Endothelial cell of umbilical vein (primary cell): ENCODE measurements at regions not wholly inside any gene's neighbourhood (a gene's known extent, or its start where the extent isn't known, plus 50 kb on each side); places are given as distances from the start of the nearest gene placed in this dataset.

Experiments used
- BruUV-seq: library from RNA; stranded (reverse); fragments of 400-500 nt; replicated peaks from 2 replicates; lab custom pipeline; 2021; lab: Mats Ljungman, UMichigan
- CTCF ChIA-PET: fragments of 300-600, 350-600 bp; sonication (Branson Sonifier 250); formaldehyde crosslinking; loops from one replicate; lab custom pipeline; 2021; ENCODE audit warnings: antibody characterized with exemption, inconsistent platforms; lab: Charles Lee
- POLR2A ChIA-PET: fragments of 300-600, 350-600 bp; sonication (Branson Sonifier 250); formaldehyde crosslinking; loops from one replicate; lab custom pipeline; 2021; ENCODE audit warnings: antibody characterized with exemption, inconsistent platforms; lab: Charles Lee
- DNase-seq: peaks from one replicate; pipeline ENCODE4 v3.0.0-alpha.2; 2011; ENCODE audit warnings: low read depth, low spot score
- FAIRE-seq: peaks from 2 replicates; lab custom pipeline; 2011; peaks lifted over from hg19 to GRCh38; lab: Jason Lieb, UNC
- H2AFZ ChIP-seq: 2 replicates; pipeline ENCODE4 v1.6.0; 2012; ENCODE audit warnings: low read depth, low read length, control low read depth, inconsistent platforms
- H3K27ac ChIP-seq: 2 replicates; pipeline ENCODE4 v1.5.1; 2011; ENCODE audit warnings: low read depth, mild to moderate bottlenecking, control low read depth, low read length, moderate library complexity; ENCODE audit not compliant: insufficient read depth
- H3K27me3 ChIP-seq, 2 experiments: 2 replicates each; pipeline versions ENCODE4 v1.6.0 to v1.6.1; 2011; ENCODE audit warnings: low read length in 2 of 2, mixed read lengths in 1 of 2; ENCODE audit not compliant: control insufficient read depth in 2 of 2, insufficient read depth in 2 of 2
- H3K36me3 ChIP-seq, 2 experiments: 2 replicates in 1 of 2; 3 replicates in 1 of 2; pipeline ENCODE4 v1.5.1; 2011; ENCODE audit warnings: low read length in 2 of 2, mild to moderate bottlenecking in 1 of 2, moderate library complexity in 1 of 2; ENCODE audit not compliant: control insufficient read depth in 2 of 2, insufficient read depth in 2 of 2; ENCODE audit errors: extremely low read depth in 1 of 2
- H3K4me1 ChIP-seq: 3 replicates; pipeline ENCODE4 v1.5.1; 2011; ENCODE audit warnings: mild to moderate bottlenecking, low read length; ENCODE audit not compliant: control insufficient read depth, insufficient read depth; ENCODE audit errors: extremely low read depth
- H3K4me2 ChIP-seq: 2 replicates; pipeline ENCODE4 v1.6.1; 2011; ENCODE audit warnings: low read length, control low read depth, mixed read lengths; ENCODE audit not compliant: insufficient read depth
- H3K4me3 ChIP-seq, 3 experiments: fragments of 200-600 bp in 1 of 3; sonication (generic), shearing (Covaris generic) in 1 of 3; replicated peaks in 1 of 3; 2 replicates each; pipeline ENCODE4 v1.5.1; 2011 to 2016; ENCODE audit warnings: control low read depth in 3 of 3, low read length in 3 of 3, mild to moderate bottlenecking in 2 of 3, inconsistent platforms in 1 of 3, low read depth in 1 of 3, moderate library complexity in 1 of 3; ENCODE audit not compliant: insufficient read depth in 1 of 3
- H3K79me2 ChIP-seq: 2 replicates; pipeline ENCODE4 v1.6.0; 2012; ENCODE audit warnings: low read length, inconsistent platforms; ENCODE audit not compliant: control insufficient read depth, insufficient read depth
- H3K9ac ChIP-seq: replicated peaks from 2 replicates; pipeline ENCODE3; 2011; ENCODE audit warnings: low read length, control low read depth; ENCODE audit not compliant: insufficient read depth; ENCODE audit errors: extremely low read depth
- H3K9me1 ChIP-seq: replicated peaks from 3 replicates; pipeline ENCODE4 v1.6.0; 2011; ENCODE audit warnings: mild to moderate bottlenecking, low read length; ENCODE audit not compliant: control insufficient read depth, insufficient read depth; ENCODE audit errors: extremely low read depth
- H3K9me3 ChIP-seq: replicated peaks from 2 replicates; pipeline ENCODE4 v1.5.1; 2012; ENCODE audit warnings: low read length, inconsistent platforms; ENCODE audit not compliant: control insufficient read depth, insufficient read depth
- H4K20me1 ChIP-seq: replicated peaks from 2 replicates; pipeline ENCODE3; 2011; ENCODE audit warnings: mild to moderate bottlenecking, low read length; ENCODE audit not compliant: control insufficient read depth, insufficient read depth; ENCODE audit errors: extremely low read depth
- EZH2 ChIP-seq: IDR thresholded peaks from 2 replicates; pipeline ENCODE4 v1.6.1; 2012; ENCODE audit warnings: borderline replicate concordance, low read depth, mild to moderate bottlenecking, moderate library complexity, low read length, inconsistent platforms; ENCODE audit not compliant: severe bottlenecking
- FOS ChIP-seq: IDR thresholded peaks from 2 replicates; pipeline ENCODE4 v1.6.1; 2011; ENCODE audit warnings: mild to moderate bottlenecking, low read length, moderate library complexity, borderline replicate concordance; ENCODE audit not compliant: insufficient read depth
- GATA2 ChIP-seq: IDR thresholded peaks from 2 replicates; pipeline ENCODE4 v1.7.0; 2011; ENCODE audit warnings: low read depth, mild to moderate bottlenecking, moderate library complexity, mixed read lengths, low read length; ENCODE audit not compliant: insufficient read length, insufficient read depth
- JUN ChIP-seq: IDR thresholded peaks from 2 replicates; pipeline ENCODE4 v1.6.1; 2011; ENCODE audit warnings: borderline replicate concordance, low read depth; ENCODE audit not compliant: insufficient read length, insufficient read depth
- MAX ChIP-seq: IDR thresholded peaks from 2 replicates; pipeline ENCODE4 v1.6.1; 2011; ENCODE audit not compliant: insufficient read depth, insufficient read length
- MYC ChIP-seq: IDR thresholded peaks from one replicate; pipeline ENCODE4 v1.6.1; 2011; ENCODE audit warnings: mild to moderate bottlenecking, low read depth, low read length
- POLR2A ChIP-seq: IDR thresholded peaks from 2 replicates; pipeline ENCODE4 v1.6.1; 2012; ENCODE audit warnings: low read depth, mild to moderate bottlenecking, control low read depth, low read length
- POLR2AphosphoS5 ChIP-seq: IDR thresholded peaks from 2 replicates; pipeline ENCODE4 v1.6.1; 2012; ENCODE audit warnings: low read depth, mild to moderate bottlenecking, control low read depth, low read length, moderate library complexity; ENCODE audit not compliant: insufficient read depth
- dilution Hi-C: fragments of 300-500 bp; cut with MboI; formaldehyde crosslinking; loops from one replicate; pipeline ENCODE4 v1.15.0; 2019; ENCODE audit warnings: low sequenced_read_pairs; ENCODE audit not compliant: extremely low pct_ligation_motif_present
- intact Hi-C: fragments of 100-400 bp; cut with micrococcal nuclease; formaldehyde crosslinking; loops from one replicate; pipeline ENCODE4 v1.10.0; 2022
- TF ChIP-seq, protein P1 (sequence below), 2 donors: IDR thresholded peaks; 1 replicate in 1 of 2; 2 replicates in 1 of 2; pipeline ENCODE4 v1.5.1; 2011; ENCODE audit warnings: low read length in 2 of 2, mild to moderate bottlenecking in 2 of 2, moderate library complexity in 2 of 2, control low read depth in 1 of 2, inconsistent platforms in 1 of 2, low read depth in 1 of 2; ENCODE audit not compliant: insufficient read depth in 1 of 2; ENCODE audit errors: extremely low read depth in 1 of 2

GRCh38 chr2:241953324-241953928 lies 83.9 kb downstream of the RTP5 start:
- H3K4me1 ChIP-seq: no peaks in the 10 kb centered on the region
- intact Hi-C loops: no loop called here

More at GRCh38 chr2:241953324-241953928, 83.9 kb downstream of the RTP5 start:
- DNase-seq (no peak), FAIRE-seq (no peak)
- Histone ChIP-seq H2AFZ (no peak overlapping the region), H4K20me1 (no peaks in the 10 kb centered on the region), H3K79me2 (no peaks in the 10 kb centered on the region), H3K4me2 (no peak overlapping the region), H3K4me3 (no peak overlapping the region), H3K36me3 (no peaks in the 10 kb centered on the region), H3K27ac (no peak overlapping the region), H3K9ac (no peak overlapping the region), H3K27me3 (no peaks in the 10 kb centered on the region), H3K9me1 (no peaks in the 10 kb centered on the region), H3K9me3 (no peaks in the 10 kb centered on the region)
- dilution Hi-C loops: no loop called here
- CTCF ChIA-PET: no interaction called here
- no TSS peak for BruUV-seq
- POLR2A ChIA-PET: no interaction called here
- TF ChIP-seq MAX: no peak
- TF ChIP-seq EZH2: no peak
- no peak for TF ChIP-seq POLR2AphosphoS5
- TF ChIP-seq FOS: no peak
- no peak for TF ChIP-seq MYC
- no peak for TF ChIP-seq POLR2A
- no peak for TF ChIP-seq GATA2
- TF ChIP-seq, protein P1, sequence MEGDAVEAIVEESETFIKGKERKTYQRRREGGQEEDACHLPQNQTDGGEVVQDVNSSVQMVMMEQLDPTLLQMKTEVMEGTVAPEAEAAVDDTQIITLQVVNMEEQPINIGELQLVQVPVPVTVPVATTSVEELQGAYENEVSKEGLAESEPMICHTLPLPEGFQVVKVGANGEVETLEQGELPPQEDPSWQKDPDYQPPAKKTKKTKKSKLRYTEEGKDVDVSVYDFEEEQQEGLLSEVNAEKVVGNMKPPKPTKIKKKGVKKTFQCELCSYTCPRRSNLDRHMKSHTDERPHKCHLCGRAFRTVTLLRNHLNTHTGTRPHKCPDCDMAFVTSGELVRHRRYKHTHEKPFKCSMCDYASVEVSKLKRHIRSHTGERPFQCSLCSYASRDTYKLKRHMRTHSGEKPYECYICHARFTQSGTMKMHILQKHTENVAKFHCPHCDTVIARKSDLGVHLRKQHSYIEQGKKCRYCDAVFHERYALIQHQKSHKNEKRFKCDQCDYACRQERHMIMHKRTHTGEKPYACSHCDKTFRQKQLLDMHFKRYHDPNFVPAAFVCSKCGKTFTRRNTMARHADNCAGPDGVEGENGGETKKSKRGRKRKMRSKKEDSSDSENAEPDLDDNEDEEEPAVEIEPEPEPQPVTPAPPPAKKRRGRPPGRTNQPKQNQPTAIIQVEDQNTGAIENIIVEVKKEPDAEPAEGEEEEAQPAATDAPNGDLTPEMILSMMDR (IDR thresholded peaks at IDR 0.05; ENCODE audit: extremely low read depth in 1 of 2, insufficient read depth in 1 of 2, low read depth in 1 of 2, low read length in 2 of 2): no peak
- TF ChIP-seq JUN: no peak
